Neural crest cell (in vitro differentiated cells): ENCODE measurements at regions not wholly inside any gene's neighbourhood (a gene's known extent, or its start where the extent isn't known, plus 50 kb on each side); places are given as distances from the start of the nearest gene placed in this dataset.

Experiments used
- DNase-seq: peaks from one replicate; pipeline ENCODE4 v3.0.0; 2021; ENCODE audit warnings: low read depth, mixed read lengths, low spot score
- H3K27ac Mint-ChIP-seq: one replicate; pipeline ENCODE4 v1.8.0; 2021; ENCODE audit warnings: mild to moderate bottlenecking, mixed read lengths; ENCODE audit not compliant: unreplicated experiment
- H3K27me3 Mint-ChIP-seq: 2 replicates; pipeline ENCODE4 v1.8.0; 2021; ENCODE audit warnings: low read depth, mild to moderate bottlenecking, mixed read lengths
- H3K36me3 Mint-ChIP-seq: 2 replicates; pipeline ENCODE4 v1.8.0; 2021; ENCODE audit warnings: low read depth, mild to moderate bottlenecking, mixed read lengths
- H3K4me1 Mint-ChIP-seq: 2 replicates; pipeline ENCODE4 v1.8.0; 2021; ENCODE audit warnings: mixed read lengths
- H3K4me3 Mint-ChIP-seq: one replicate; pipeline ENCODE4 v1.8.0; 2021; ENCODE audit warnings: mild to moderate bottlenecking, mixed read lengths
- H3K9me3 Mint-ChIP-seq: 2 replicates; pipeline ENCODE4 v1.8.0; 2021; ENCODE audit warnings: mixed read lengths
- TF ChIP-seq, protein P1 (sequence below): fragments of 200-600 bp; sonication (generic); conservative IDR thresholded peaks from 2 replicates; pipeline ENCODE4 v1.5.0; 2021; ENCODE audit warnings: antibody characterized with exemption, mild to moderate bottlenecking

DNA sequence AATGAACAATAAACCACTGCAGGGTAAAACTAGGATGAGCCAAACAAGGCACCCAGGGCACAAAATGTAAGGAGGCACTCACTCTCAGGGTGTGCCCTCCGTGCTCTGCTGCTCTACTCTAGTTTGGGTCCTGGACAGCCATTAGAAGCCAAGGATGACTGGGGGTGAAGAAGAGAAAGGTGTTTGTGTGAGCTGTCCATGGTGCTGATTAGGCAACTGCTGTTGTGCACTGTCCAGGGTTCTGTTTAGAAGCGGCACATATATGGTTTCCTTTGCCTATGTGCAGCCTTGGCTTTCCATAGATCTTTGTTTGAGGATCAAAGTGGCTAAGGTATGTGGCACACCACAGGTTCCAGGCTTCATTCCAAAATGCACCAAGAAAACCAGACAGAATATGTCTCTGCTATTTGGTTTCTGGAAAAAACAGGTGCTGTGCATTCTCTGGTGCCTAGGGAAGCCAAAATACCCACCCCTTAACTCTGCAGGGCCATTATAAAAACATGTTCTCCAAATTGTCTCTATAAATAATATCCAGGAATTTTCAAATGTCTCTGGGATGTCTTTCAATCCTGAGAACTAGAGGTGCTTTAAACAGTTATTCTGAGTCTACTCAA is 123.5 kb downstream of the CBLN1 start:
- no peak overlapping the region for H3K27ac Mint-ChIP-seq
- peak; percentile 46 for DNase-seq
- no peaks in the 10 kb centered on the region for H3K4me1 Mint-ChIP-seq
- no peaks in the 10 kb centered on the region for H3K36me3 Mint-ChIP-seq
- H3K9me3 Mint-ChIP-seq = no peaks in the 10 kb centered on the region
- TF ChIP-seq, protein P1, sequence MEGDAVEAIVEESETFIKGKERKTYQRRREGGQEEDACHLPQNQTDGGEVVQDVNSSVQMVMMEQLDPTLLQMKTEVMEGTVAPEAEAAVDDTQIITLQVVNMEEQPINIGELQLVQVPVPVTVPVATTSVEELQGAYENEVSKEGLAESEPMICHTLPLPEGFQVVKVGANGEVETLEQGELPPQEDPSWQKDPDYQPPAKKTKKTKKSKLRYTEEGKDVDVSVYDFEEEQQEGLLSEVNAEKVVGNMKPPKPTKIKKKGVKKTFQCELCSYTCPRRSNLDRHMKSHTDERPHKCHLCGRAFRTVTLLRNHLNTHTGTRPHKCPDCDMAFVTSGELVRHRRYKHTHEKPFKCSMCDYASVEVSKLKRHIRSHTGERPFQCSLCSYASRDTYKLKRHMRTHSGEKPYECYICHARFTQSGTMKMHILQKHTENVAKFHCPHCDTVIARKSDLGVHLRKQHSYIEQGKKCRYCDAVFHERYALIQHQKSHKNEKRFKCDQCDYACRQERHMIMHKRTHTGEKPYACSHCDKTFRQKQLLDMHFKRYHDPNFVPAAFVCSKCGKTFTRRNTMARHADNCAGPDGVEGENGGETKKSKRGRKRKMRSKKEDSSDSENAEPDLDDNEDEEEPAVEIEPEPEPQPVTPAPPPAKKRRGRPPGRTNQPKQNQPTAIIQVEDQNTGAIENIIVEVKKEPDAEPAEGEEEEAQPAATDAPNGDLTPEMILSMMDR = no peak
- H3K27me3 Mint-ChIP-seq = peaks cover 57% of the 10 kb centered on the region
- H3K4me3 Mint-ChIP-seq = no peak overlapping the region

DNA sequence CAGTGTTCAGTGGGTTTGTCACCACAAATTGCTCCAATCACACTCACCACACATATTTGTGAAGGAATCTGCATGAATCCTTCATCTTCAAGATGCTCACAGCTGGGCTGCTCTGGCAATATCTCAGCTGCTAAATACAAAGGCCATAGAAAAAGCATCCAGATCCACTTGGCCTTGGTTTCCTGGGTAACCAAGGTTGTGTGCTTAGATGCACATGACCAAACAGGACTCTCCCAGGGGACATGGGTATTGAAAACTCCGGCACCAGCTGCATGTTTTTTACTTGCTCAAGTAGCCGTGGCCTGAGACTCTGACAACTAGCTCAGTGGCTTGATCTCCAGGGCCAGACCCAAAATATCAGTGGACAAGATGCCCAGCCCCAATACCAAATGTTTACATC is 131.3 kb downstream of the CBLN1 start:
- no peaks in the 10 kb centered on the region for H3K9me3 Mint-ChIP-seq
- peaks cover 45% of the 10 kb centered on the region for H3K27me3 Mint-ChIP-seq
- H3K4me1 Mint-ChIP-seq = no peaks in the 10 kb centered on the region
- no peak overlapping the region for H3K27ac Mint-ChIP-seq
- H3K36me3 Mint-ChIP-seq = no peaks in the 10 kb centered on the region
- TF ChIP-seq, protein P1 = no peak
- no peak overlapping the region for H3K4me3 Mint-ChIP-seq
- no peak for DNase-seq

DNA sequence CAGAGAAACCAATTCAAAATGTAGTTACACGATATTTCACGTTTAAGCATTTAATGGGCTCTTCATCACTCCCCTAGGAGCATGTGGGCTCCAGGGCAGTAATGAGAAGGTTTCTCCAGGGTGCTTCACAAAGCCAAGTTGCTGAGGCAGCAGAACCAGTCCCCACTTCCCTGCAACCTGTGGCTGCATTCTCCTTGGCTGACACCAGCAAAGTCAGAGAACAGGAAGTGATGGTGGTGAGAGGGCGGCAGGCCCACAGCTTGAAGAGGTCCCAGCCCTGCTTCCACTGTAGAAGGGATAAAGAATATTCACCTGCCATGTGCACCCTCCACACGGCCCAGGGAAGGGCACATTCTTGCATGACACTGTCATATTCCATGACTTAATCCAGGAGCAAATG is 133.2 kb downstream of the CBLN1 start:
- H3K27me3 Mint-ChIP-seq = peaks cover 50% of the 10 kb centered on the region
- H3K9me3 Mint-ChIP-seq = peaks cover 3% of the 10 kb centered on the region
- DNase-seq = no peak
- H3K4me3 Mint-ChIP-seq = no peak overlapping the region
- H3K27ac Mint-ChIP-seq = no peak overlapping the region
- no peaks in the 10 kb centered on the region for H3K4me1 Mint-ChIP-seq
- H3K36me3 Mint-ChIP-seq = no peaks in the 10 kb centered on the region
- TF ChIP-seq, protein P1 = no peak

DNA sequence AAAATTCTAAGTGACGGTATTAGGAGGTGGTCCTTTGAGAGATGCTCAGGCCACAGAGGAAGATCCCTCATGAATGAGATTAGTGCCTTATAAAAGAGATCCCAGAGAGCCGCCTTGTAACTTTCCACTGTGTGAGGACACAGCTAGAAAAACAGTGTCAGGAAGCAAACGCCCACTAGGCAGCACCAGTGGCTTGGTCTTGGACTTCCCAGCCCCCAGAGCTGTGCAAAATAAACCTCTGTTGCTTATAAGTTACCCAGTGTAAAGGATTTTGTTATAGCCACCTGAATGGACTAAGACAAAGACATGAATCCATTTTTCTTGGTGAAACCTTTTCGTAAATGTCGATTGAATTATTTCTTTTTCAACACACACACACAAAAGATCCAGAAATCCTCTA is 141.0 kb downstream of the CBLN1 start:
- no peak for DNase-seq
- peaks cover 66% of the 10 kb centered on the region for H3K27me3 Mint-ChIP-seq
- no peaks in the 10 kb centered on the region for H3K4me1 Mint-ChIP-seq
- TF ChIP-seq, protein P1 = no peak
- H3K9me3 Mint-ChIP-seq = peaks cover 3% of the 10 kb centered on the region
- no peak overlapping the region for H3K27ac Mint-ChIP-seq
- H3K36me3 Mint-ChIP-seq = no peaks in the 10 kb centered on the region
- H3K4me3 Mint-ChIP-seq = no peak overlapping the region

DNA sequence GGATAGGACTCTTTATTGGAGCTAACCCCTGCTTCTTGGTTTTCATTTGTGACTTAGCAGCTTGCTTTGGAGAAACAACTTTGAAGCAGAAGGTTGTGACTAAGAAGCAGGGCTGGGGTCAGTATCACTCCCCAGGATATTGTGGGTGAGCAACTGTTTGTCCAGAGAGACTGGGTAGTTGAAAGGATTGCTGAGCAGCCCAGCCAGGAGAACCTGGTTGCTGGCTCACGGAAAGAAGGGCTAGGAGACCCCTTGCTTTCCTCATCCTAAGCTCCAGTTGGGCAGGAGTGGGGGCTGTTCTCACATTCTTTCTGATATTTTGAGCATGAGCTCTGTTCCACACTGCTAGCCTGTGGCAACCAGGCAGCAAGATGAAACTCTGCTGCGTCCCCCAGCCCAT is 151.2 kb downstream of the CBLN1 start:
- peaks cover 62% of the 10 kb centered on the region for H3K27me3 Mint-ChIP-seq
- H3K4me1 Mint-ChIP-seq = no peaks in the 10 kb centered on the region
- no peak overlapping the region for H3K27ac Mint-ChIP-seq
- TF ChIP-seq, protein P1 = no peak
- no peaks in the 10 kb centered on the region for H3K9me3 Mint-ChIP-seq
- H3K36me3 Mint-ChIP-seq = no peaks in the 10 kb centered on the region
- no peak for DNase-seq
- no peak overlapping the region for H3K4me3 Mint-ChIP-seq
